Right lobe of liver (tissue), 6 donors: ENCODE measurements at regions not wholly inside any gene's neighbourhood (a gene's known extent, or its start where the extent isn't known, plus 50 kb on each side); places are given as distances from the start of the nearest gene placed in this dataset.

Experiments used
- ATAC-seq, 4 donors: fragments of 200-7000 bp; cut with Tn5 transposase; one replicate each; pipeline ENCODE4 v1.9.1; 2020; ENCODE audit warnings: mild to moderate bottlenecking in 4 of 4, moderate library complexity in 4 of 4
- DNase-seq, 3 donors: peaks; one replicate each; pipeline ENCODE4 v3.0.0-alpha.2; 2020
- H3K27ac ChIP-seq, 3 donors: fragments of 200-600 bp; one replicate each; pipeline ENCODE4 v1.8.0; 2022
- H3K27me3 ChIP-seq, 2 donors: fragments of 200-600 bp; one replicate each; pipeline ENCODE4 v1.8.0; 2022
- H3K36me3 ChIP-seq, 4 donors: fragments of 200-600 bp; sonication (generic) in 1 of 4; one replicate each; pipeline versions ENCODE4 v1.5.1 to v1.8.0; 2017 to 2022; ENCODE audit warnings: control low read depth in 1 of 4
- H3K4me1 ChIP-seq, 4 donors: fragments of 200-600 bp; sonication (generic) in 1 of 4; one replicate each; pipeline versions ENCODE4 v1.5.1 to v1.8.0; 2017 to 2022; ENCODE audit warnings: control low read depth in 1 of 4
- H3K4me3 ChIP-seq, 3 donors: fragments of 200-600 bp; one replicate each; pipeline ENCODE4 v1.8.0; 2022
- H3K9me3 ChIP-seq, 4 donors: fragments of 200-600 bp; sonication (generic) in 1 of 4; one replicate each; pipeline versions ENCODE4 v1.5.1 to v1.8.0; 2017 to 2022; ENCODE audit warnings: control low read depth in 1 of 4
- POLR2A ChIP-seq: fragments of 450-650 bp; IDR thresholded peaks from one replicate; pipeline ENCODE4 v1.6.1; 2017; ENCODE audit warnings: antibody characterized with exemption, mild to moderate bottlenecking
- WGBS: methylation state at CpG from one replicate; pipeline ENCODE4 v1.1.6; 2018; ENCODE audit warnings: low coverage, low lambda C conversion rate; ENCODE audit not compliant: insufficient coverage; ENCODE audit errors: missing lambda C conversion rate; 5-methylcytosine and 5-hydroxymethylcytosine counted together
- intact Hi-C, 2 donors: fragments of 100-400 bp; cut with DNase I; formaldehyde crosslinking; loops; one replicate each; pipeline versions ENCODE4 v1.11.2 to v1.14.1; 2022
- TF ChIP-seq, protein P1 (sequence below), 4 donors: fragments of 200-600 bp in 3 of 4; fragments of 450-650 bp in 1 of 4; IDR thresholded peaks; one replicate each; pipeline versions ENCODE4 v1.5.1 to v1.8.0; 2016 to 2022; ENCODE audit warnings: antibody characterized with exemption in 4 of 4, mild to moderate bottlenecking in 2 of 4
- donor health status: DM: no; HTN: yes; CAD: no.
- donor health status: DM: no; HTN: no; CAD: no.
- donor health status: DM: no; HTN: no; CAD: no.
- donor health status: DM: no; HTN: yes; CAD: no.
- donor health status: DM: no; HTN: yes; CAD: no.

GRCh38 chr21:20315042-20315441, 683.2 kb upstream of the NCAM2 start:
- intact Hi-C loops: no loop called here
- Histone ChIP-seq H3K36me3 (no peaks in the 10 kb centered on the region), H3K9me3 (no peaks in the 10 kb centered on the region), H3K4me3 (no peak overlapping the region), H3K27me3 (no peaks in the 10 kb centered on the region), H3K27ac (no peak overlapping the region), H3K4me1 (no peaks in the 10 kb centered on the region)
- no peak for TF ChIP-seq POLR2A
- TF ChIP-seq, protein P1, sequence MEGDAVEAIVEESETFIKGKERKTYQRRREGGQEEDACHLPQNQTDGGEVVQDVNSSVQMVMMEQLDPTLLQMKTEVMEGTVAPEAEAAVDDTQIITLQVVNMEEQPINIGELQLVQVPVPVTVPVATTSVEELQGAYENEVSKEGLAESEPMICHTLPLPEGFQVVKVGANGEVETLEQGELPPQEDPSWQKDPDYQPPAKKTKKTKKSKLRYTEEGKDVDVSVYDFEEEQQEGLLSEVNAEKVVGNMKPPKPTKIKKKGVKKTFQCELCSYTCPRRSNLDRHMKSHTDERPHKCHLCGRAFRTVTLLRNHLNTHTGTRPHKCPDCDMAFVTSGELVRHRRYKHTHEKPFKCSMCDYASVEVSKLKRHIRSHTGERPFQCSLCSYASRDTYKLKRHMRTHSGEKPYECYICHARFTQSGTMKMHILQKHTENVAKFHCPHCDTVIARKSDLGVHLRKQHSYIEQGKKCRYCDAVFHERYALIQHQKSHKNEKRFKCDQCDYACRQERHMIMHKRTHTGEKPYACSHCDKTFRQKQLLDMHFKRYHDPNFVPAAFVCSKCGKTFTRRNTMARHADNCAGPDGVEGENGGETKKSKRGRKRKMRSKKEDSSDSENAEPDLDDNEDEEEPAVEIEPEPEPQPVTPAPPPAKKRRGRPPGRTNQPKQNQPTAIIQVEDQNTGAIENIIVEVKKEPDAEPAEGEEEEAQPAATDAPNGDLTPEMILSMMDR (IDR thresholded peaks at IDR 0.05): no peak
- 100% methylated on average over 1 of the region's 1 CpG for WGBS
- DNase-seq (no peak), ATAC-seq (no peak)

- no peaks in the 10 kb centered on the region for H3K36me3 ChIP-seq
- WGBS: 51% methylated on average over 6 of the region's 6 CpGs
- intact Hi-C loops: no loop called here
- peak in 1 of 4 donors; percentile 25 for ATAC-seq
- TF ChIP-seq, protein P1 (IDR thresholded peaks at IDR 0.05): no peak
- TF ChIP-seq POLR2A: no peak
- H3K27me3 ChIP-seq: no peaks in the 10 kb centered on the region
- H3K9me3 ChIP-seq: no peaks in the 10 kb centered on the region
- H3K4me1 ChIP-seq: no peaks in the 10 kb centered on the region
- H3K4me3 ChIP-seq: no peak overlapping the region
- no peak for DNase-seq
- no peak overlapping the region for H3K27ac ChIP-seq
Observed at GRCh38 chr21:20329636-20330035, 668.6 kb upstream of the NCAM2 start.

DNA sequence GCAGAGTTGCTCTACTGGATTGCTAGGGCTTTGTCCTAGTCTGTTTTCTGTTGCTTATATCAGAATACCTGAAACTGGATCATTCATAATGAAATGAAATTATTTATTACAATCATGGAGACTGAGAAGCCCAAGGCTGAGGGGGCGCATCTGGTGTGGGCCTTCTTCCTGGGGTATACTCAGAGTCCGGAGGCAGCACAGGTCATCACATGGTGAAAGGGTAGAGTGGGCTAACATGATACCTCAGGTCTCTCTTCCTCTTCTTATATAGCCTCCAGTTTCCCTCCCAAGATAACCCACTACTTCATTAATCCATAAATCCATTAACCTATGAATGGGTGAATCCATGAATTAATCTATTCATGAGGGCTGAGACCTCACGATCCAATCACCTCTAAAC, 667.6 kb upstream of the NCAM2 start:
- Histone ChIP-seq H3K27me3 (no peaks in the 10 kb centered on the region), H3K9me3 (no peaks in the 10 kb centered on the region), H3K4me3 (no peak overlapping the region), H3K27ac (no peak overlapping the region), H3K4me1 (no peaks in the 10 kb centered on the region), H3K36me3 (no peaks in the 10 kb centered on the region)
- 90% methylated on average over 3 of the region's 3 CpGs for WGBS
- TF ChIP-seq POLR2A: no peak
- TF ChIP-seq, protein P1 (IDR thresholded peaks at IDR 0.05): no peak
- DNase-seq (no peak), ATAC-seq (no peak)
- intact Hi-C loops: no loop called here

DNA sequence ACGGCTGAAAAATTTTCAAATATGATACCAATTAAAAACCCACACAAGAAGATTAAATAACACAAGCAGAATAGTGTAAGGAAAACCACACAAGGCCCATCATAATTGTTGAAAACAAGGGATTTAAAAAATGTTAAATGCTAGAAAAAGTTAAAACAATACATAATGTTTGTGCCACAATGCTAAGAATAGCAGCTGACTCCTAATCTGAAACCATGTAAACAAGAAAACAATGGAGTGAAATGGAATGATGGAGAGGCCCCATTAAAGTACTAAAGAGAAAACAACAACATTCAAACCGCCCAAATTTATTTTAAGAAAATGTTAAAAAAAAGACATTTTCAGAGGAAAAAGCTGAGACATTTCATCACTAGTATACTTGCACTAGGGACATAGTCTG, 663.6 kb upstream of the NCAM2 start:
- no peaks in the 10 kb centered on the region for H3K4me1 ChIP-seq
- 65% methylated on average over 2 of the region's 2 CpGs for WGBS

More for the DNA sequence above, 663.6 kb upstream of the NCAM2 start:
- TF ChIP-seq, protein P1 (IDR thresholded peaks at IDR 0.05): no peak
- no peak for TF ChIP-seq POLR2A
- intact Hi-C loops: no loop called here
- Histone ChIP-seq H3K9me3 (no peaks in the 10 kb centered on the region), H3K27me3 (no peaks in the 10 kb centered on the region), H3K36me3 (no peaks in the 10 kb centered on the region), H3K4me3 (no peak overlapping the region), H3K27ac (no peak overlapping the region)
- DNase-seq (no peak), ATAC-seq (no peak)
